Neural progenitor cell (in vitro differentiated cells): ENCODE measurements at regions not wholly inside any gene's neighbourhood (a gene's known extent, or its start where the extent isn't known, plus 50 kb on each side); places are given as distances from the start of the nearest gene placed in this dataset.

ENCODE experiments used
- DNase-seq: peaks from one replicate; pipeline ENCODE4 v3.0.0-alpha.2; 2016; ENCODE audit warnings: low spot score
- H2AFZ ChIP-seq: fragments of 200-600 bp; sonication (generic); replicated peaks from 2 replicates; pipeline ENCODE4 v1.6.1; 2016; ENCODE audit warnings: antibody characterized with exemption
- H3F3A ChIP-seq: fragments of 200-600 bp; sonication (generic); 2 replicates; pipeline ENCODE4 v1.6.1; 2016; ENCODE audit warnings: antibody characterized with exemption, low read depth
- H3K27ac ChIP-seq: fragments of 200-600 bp; sonication (generic); 2 replicates; pipeline ENCODE4 v1.5.1; 2016; ENCODE audit warnings: mild to moderate bottlenecking
- H3K27me3 ChIP-seq: fragments of 200-600 bp; sonication (generic); 2 replicates; pipeline ENCODE4 v1.6.1; 2016; ENCODE audit warnings: mild to moderate bottlenecking, moderate library complexity
- H3K36me3 ChIP-seq: fragments of 200-600 bp; sonication (generic); 2 replicates; pipeline ENCODE4 v1.5.1; 2016
- H3K4me1 ChIP-seq: fragments of 200-600 bp; sonication (generic); 2 replicates; pipeline ENCODE4 v1.6.1; 2016; ENCODE audit warnings: mixed run types
- H3K4me2 ChIP-seq: fragments of 200-600 bp; sonication (generic); 2 replicates; pipeline ENCODE4 v1.6.1; 2016
- H3K4me3 ChIP-seq: fragments of 200-600 bp; sonication (generic); 2 replicates; pipeline ENCODE4 v1.5.1; 2016
- H3K79me2 ChIP-seq: fragments of 200-600 bp; sonication (generic); 2 replicates; pipeline ENCODE4 v1.6.1; 2016; ENCODE audit warnings: low read depth
- H3K9ac ChIP-seq: fragments of 200-600 bp; sonication (generic); 2 replicates; pipeline ENCODE4 v1.6.1; 2016
- H3K9me3 ChIP-seq: fragments of 200-600 bp; sonication (generic); 2 replicates; pipeline ENCODE4 v1.5.1; 2016; ENCODE audit warnings: low read depth
- H4K20me1 ChIP-seq: fragments of 200-600 bp; sonication (generic); 2 replicates; pipeline ENCODE4 v1.6.1; 2016; ENCODE audit warnings: low read depth
- H3K27ac Mint-ChIP-seq: 3 replicates; pipeline ENCODE4 v1.8.0; 2021; ENCODE audit warnings: mixed read lengths
- H3K27me3 Mint-ChIP-seq: 2 replicates; pipeline ENCODE4 v1.8.0; 2022; ENCODE audit warnings: low read depth, mild to moderate bottlenecking, inconsistent platforms, moderate library complexity, mixed read lengths; ENCODE audit not compliant: insufficient read depth
- H3K36me3 Mint-ChIP-seq: 3 replicates; pipeline ENCODE4 v1.8.0; 2021; ENCODE audit warnings: mixed read lengths
- H3K4me1 Mint-ChIP-seq: 3 replicates; pipeline ENCODE4 v1.8.0; 2021; ENCODE audit warnings: mixed read lengths
- H3K4me3 Mint-ChIP-seq: 3 replicates; pipeline ENCODE4 v1.8.0; 2021; ENCODE audit warnings: mild to moderate bottlenecking, moderate library complexity, mixed read lengths
- H3K9me3 Mint-ChIP-seq: 3 replicates; pipeline ENCODE4 v1.8.0; 2020; ENCODE audit warnings: mixed read lengths
- CTCF ChIP-seq: fragments of 200-600 bp; sonication (generic); IDR thresholded peaks from 2 replicates; pipeline ENCODE4 v1.5.1; 2017; ENCODE audit warnings: antibody characterized with exemption, mild to moderate bottlenecking
- EZH2 ChIP-seq: fragments of 200-600 bp; sonication (generic); IDR thresholded peaks from 2 replicates; pipeline ENCODE4 v1.6.1; 2017; ENCODE audit warnings: antibody characterized with exemption, mild to moderate bottlenecking, moderate library complexity
- EZH2phosphoT487 ChIP-seq: fragments of 200-600 bp; sonication (generic); IDR thresholded peaks from 2 replicates; pipeline ENCODE4 v1.6.1; 2017; ENCODE audit warnings: antibody characterized with exemption

- TF ChIP-seq EZH2 (no peak), CTCF (no peak), EZH2phosphoT487 (no peak)
- no peaks in the 10 kb centered on the region for H3F3A ChIP-seq
Measured at GRCh38 chr2:58852905-58853304, 611.8 kb upstream of the FANCL start.

GRCh38 chr2:58852243-58852642 is 611.1 kb upstream of the FANCL start:
- Histone ChIP-seq H3K9me3 (no peaks in the 10 kb centered on the region), H3K9ac (no peak overlapping the region), H2AFZ (no peak overlapping the region), H3K36me3 (no peaks in the 10 kb centered on the region), H3K4me3 (no peak overlapping the region), H3K27ac (no peak overlapping the region), H3K79me2 (no peaks in the 10 kb centered on the region), H3K4me2 (no peak overlapping the region), H3K27me3 (no peaks in the 10 kb centered on the region), H3K4me1 (peaks cover 10% of the 10 kb centered on the region), H4K20me1 (no peaks in the 10 kb centered on the region), H3F3A (no peaks in the 10 kb centered on the region)
- Mint-ChIP-seq H3K27me3 (no peaks in the 10 kb centered on the region), H3K4me3 (no peak overlapping the region), H3K4me1 (no peaks in the 10 kb centered on the region), H3K9me3 (peaks cover 3% of the 10 kb centered on the region), H3K36me3 (no peaks in the 10 kb centered on the region), H3K27ac (no peak overlapping the region)
- no peak for TF ChIP-seq EZH2phosphoT487
- TF ChIP-seq EZH2 = no peak
- no peak for TF ChIP-seq CTCF
- DNase-seq = no peak

More at GRCh38 chr2:58852905-58853304, 611.8 kb upstream of the FANCL start:
- Mint-ChIP-seq H3K4me3 (no peak overlapping the region), H3K36me3 (no peaks in the 10 kb centered on the region), H3K9me3 (peaks cover 3% of the 10 kb centered on the region), H3K4me1 (no peaks in the 10 kb centered on the region), H3K27me3 (no peaks in the 10 kb centered on the region), H3K27ac (no peak overlapping the region)
- Histone ChIP-seq H3K9ac (no peak overlapping the region), H3K36me3 (no peaks in the 10 kb centered on the region), H3K27ac (no peak overlapping the region), H3K79me2 (no peaks in the 10 kb centered on the region), H4K20me1 (no peaks in the 10 kb centered on the region), H3K27me3 (no peaks in the 10 kb centered on the region), H3K9me3 (no peaks in the 10 kb centered on the region), H3K4me3 (no peak overlapping the region), H3K4me2 (no peak overlapping the region), H3K4me1 (peaks cover 10% of the 10 kb centered on the region), H2AFZ (no peak overlapping the region)
- no peak for DNase-seq

- no peaks in the 10 kb centered on the region for H3K36me3 ChIP-seq
- Mint-ChIP-seq H3K4me1 (no peaks in the 10 kb centered on the region), H3K27me3 (no peaks in the 10 kb centered on the region), H3K9me3 (no peaks in the 10 kb centered on the region), H3K36me3 (no peaks in the 10 kb centered on the region), H3K27ac (no peak overlapping the region), H3K4me3 (no peak overlapping the region)
- H3K27me3 ChIP-seq = no peaks in the 10 kb centered on the region
- no peak overlapping the region for H3K4me2 ChIP-seq
- no peaks in the 10 kb centered on the region for H4K20me1 ChIP-seq
- no peaks in the 10 kb centered on the region for H3F3A ChIP-seq
- no peak overlapping the region for H3K9ac ChIP-seq
- DNase-seq = no peak
- H3K27ac ChIP-seq = no peak overlapping the region
- H3K4me1 ChIP-seq = peaks cover 10% of the 10 kb centered on the region
- no peak overlapping the region for H2AFZ ChIP-seq
- H3K79me2 ChIP-seq = no peaks in the 10 kb centered on the region
- H3K9me3 ChIP-seq = no peaks in the 10 kb centered on the region
- TF ChIP-seq EZH2 = no peak
- TF ChIP-seq CTCF = no peak
- no peak for TF ChIP-seq EZH2phosphoT487
- no peak overlapping the region for H3K4me3 ChIP-seq
Measured at GRCh38 chr2:58851598-58851997, 610.5 kb upstream of the FANCL start.
